Gastrocnemius medialis (tissue), 4 donors: ENCODE measurements at regions not wholly inside any gene's neighbourhood (a gene's known extent, or its start where the extent isn't known, plus 50 kb on each side); places are given as distances from the start of the nearest gene placed in this dataset.

Experiments
- ATAC-seq, 2 donors: fragments of 150-250 bp; one replicate each; pipeline ENCODE4 v1.9.1; 2016
- DNase-seq, 2 donors: peaks; one replicate each; pipeline ENCODE4 v3.0.0-alpha.2; 2019
- H3K27ac ChIP-seq, 4 donors: fragments of 200-600 bp; sonication (generic); 1 replicate in 1 of 4; 2 replicates in 3 of 4; pipeline ENCODE4 v1.5.1; 2016 to 2018; ENCODE audit warnings: mild to moderate bottlenecking in 2 of 4, moderate library complexity in 1 of 4
- H3K27me3 ChIP-seq, 3 donors: fragments of 200-600 bp; sonication (generic) in 2 of 3; 1 replicate in 1 of 3; 2 replicates in 2 of 3; pipeline versions ENCODE4 v1.5.1 to v1.6.0; 2016 to 2019; ENCODE audit warnings: mild to moderate bottlenecking in 1 of 3, moderate library complexity in 1 of 3
- H3K36me3 ChIP-seq, 2 donors: fragments of 200-600 bp; sonication (generic) in 1 of 2; one replicate each; pipeline ENCODE4 v1.5.1; 2017 to 2018
- H3K4me1 ChIP-seq, 2 donors: fragments of 200-600 bp; sonication (generic) in 1 of 2; one replicate each; pipeline ENCODE4 v1.5.1; 2016 to 2017; ENCODE audit warnings: mild to moderate bottlenecking in 2 of 2
- H3K4me3 ChIP-seq, 4 donors: fragments of 200-600 bp; sonication (generic) in 3 of 4; 1 replicate in 1 of 4; 2 replicates in 3 of 4; pipeline ENCODE4 v1.5.1; 2016 to 2019; ENCODE audit warnings: mild to moderate bottlenecking in 2 of 4
- H3K9me3 ChIP-seq, 3 donors: fragments of 200-600 bp; sonication (generic) in 2 of 3; 1 replicate in 1 of 3; 2 replicates in 2 of 3; pipeline ENCODE4 v1.5.1; 2016 to 2019
- CTCF ChIP-seq, 5 experiments: fragments of 450-650 bp in 3 of 5; fragments of 200-600 bp in 2 of 5; sonication (generic) in 2 of 5; IDR thresholded peaks in 4 of 5; conservative IDR thresholded peaks in 1 of 5; 1 replicate in 4 of 5; 2 replicates in 1 of 5; pipeline ENCODE4 v1.5.1; 2016 to 2019; ENCODE audit warnings: antibody characterized with exemption in 5 of 5, mild to moderate bottlenecking in 3 of 5, moderate library complexity in 3 of 5
- POLR2A ChIP-seq, 2 donors: fragments of 450-650 bp; IDR thresholded peaks; one replicate each; pipeline ENCODE4 v1.6.1; 2017; ENCODE audit warnings: antibody characterized with exemption in 2 of 2, mild to moderate bottlenecking in 2 of 2, moderate library complexity in 2 of 2
- in situ Hi-C, 4 donors: fragments of 200-750 bp; cut with MboI; loops; one replicate each; pipeline versions ENCODE4 v1.15.0 to v1.8.0; 2017; ENCODE audit warnings: low sequenced_read_pairs in 4 of 4
- intact Hi-C: fragments of 100-400 bp; cut with DNase I; formaldehyde crosslinking; loops from one replicate; pipeline ENCODE4 v1.15.1; 2023; ENCODE audit warnings: low total_unique reads

GRCh38 chr16:63806794-63807506 is 1314.9 kb downstream of the CDH11 start:
- no peak for ATAC-seq
- in situ Hi-C loops, result no loop called here

GRCh38 chr16:63804126-63804525 is 1317.7 kb downstream of the CDH11 start:
- no peaks in the 10 kb centered on the region for H3K9me3 ChIP-seq
- intact Hi-C loops (no loop called here), in situ Hi-C loops (no loop called here)
- no peaks in the 10 kb centered on the region for H3K36me3 ChIP-seq
- no peaks in the 10 kb centered on the region for H3K27me3 ChIP-seq
- TF ChIP-seq CTCF (IDR thresholded peaks at IDR 0.05 in 4 of 5, conservative IDR thresholded peaks at IDR 0.05 in 1 of 5) (no peak), POLR2A (IDR thresholded peaks at IDR 0.05) (no peak)
- no peak overlapping the region for H3K4me3 ChIP-seq
- DNase-seq (no peak), ATAC-seq (no peak)
- no peak overlapping the region for H3K27ac ChIP-seq
- no peaks in the 10 kb centered on the region for H3K4me1 ChIP-seq

More at GRCh38 chr16:63806794-63807506, 1314.9 kb downstream of the CDH11 start:
- TF ChIP-seq CTCF (IDR thresholded peaks at IDR 0.05 in 4 of 5, conservative IDR thresholded peaks at IDR 0.05 in 1 of 5), result no peak
- TF ChIP-seq POLR2A (IDR thresholded peaks at IDR 0.05), result no peak
- Histone ChIP-seq H3K27me3 (no peaks in the 10 kb centered on the region), H3K4me3 (no peak overlapping the region), H3K4me1 (no peaks in the 10 kb centered on the region), H3K9me3 (no peaks in the 10 kb centered on the region), H3K36me3 (no peaks in the 10 kb centered on the region), H3K27ac (no peak overlapping the region)
- DNase-seq, result no peak
- intact Hi-C loops, result no loop called here

- intact Hi-C loops, result no loop called here
- no peaks in the 10 kb centered on the region for H3K4me1 ChIP-seq
- ATAC-seq, result no peak
- H3K4me3 ChIP-seq, result no peak overlapping the region
- no peak for TF ChIP-seq POLR2A (IDR thresholded peaks at IDR 0.05)
- in situ Hi-C loops, result no loop called here
- DNase-seq, result no peak
- no peak overlapping the region for H3K27ac ChIP-seq
- no peaks in the 10 kb centered on the region for H3K27me3 ChIP-seq
- H3K9me3 ChIP-seq, result no peaks in the 10 kb centered on the region
- no peaks in the 10 kb centered on the region for H3K36me3 ChIP-seq
Observed at GRCh38 chr16:63789603-63790002, 1332.3 kb downstream of the CDH11 start.

GRCh38 chr16:63787014-63787413 is 1334.8 kb downstream of the CDH11 start:
- ATAC-seq (no peak), DNase-seq (no peak)
- intact Hi-C loops (no loop called here), in situ Hi-C loops (no loop called here)
- no peaks in the 10 kb centered on the region for H3K27me3 ChIP-seq
- no peak overlapping the region for H3K27ac ChIP-seq
- no peaks in the 10 kb centered on the region for H3K4me1 ChIP-seq
- no peak for TF ChIP-seq CTCF (IDR thresholded peaks at IDR 0.05 in 4 of 5, conservative IDR thresholded peaks at IDR 0.05 in 1 of 5)
- TF ChIP-seq POLR2A (IDR thresholded peaks at IDR 0.05), result no peak
- no peaks in the 10 kb centered on the region for H3K36me3 ChIP-seq
- H3K9me3 ChIP-seq, result no peaks in the 10 kb centered on the region
- no peak overlapping the region for H3K4me3 ChIP-seq

GRCh38 chr16:63785170-63785569 is 1336.7 kb downstream of the CDH11 start:
- in situ Hi-C loops, result no loop called here
- no peak for DNase-seq

More at GRCh38 chr16:63785170-63785569, 1336.7 kb downstream of the CDH11 start:
- no peak overlapping the region for H3K27ac ChIP-seq
- no peaks in the 10 kb centered on the region for H3K4me1 ChIP-seq
- TF ChIP-seq POLR2A (IDR thresholded peaks at IDR 0.05) (no peak), CTCF (IDR thresholded peaks at IDR 0.05 in 4 of 5, conservative IDR thresholded peaks at IDR 0.05 in 1 of 5) (no peak)
- no peaks in the 10 kb centered on the region for H3K9me3 ChIP-seq
- no peaks in the 10 kb centered on the region for H3K36me3 ChIP-seq
- intact Hi-C loops, result no loop called here
- ATAC-seq, result no peak
- no peaks in the 10 kb centered on the region for H3K27me3 ChIP-seq
- H3K4me3 ChIP-seq, result no peak overlapping the region
